Fibroblast of villous mesenchyme (primary cell): ENCODE measurements at regions not wholly inside any gene's neighbourhood (a gene's known extent, or its start where the extent isn't known, plus 50 kb on each side); places are given as distances from the start of the nearest gene placed in this dataset.

Experiments
- DNase-seq: peaks from one replicate; pipeline ENCODE4 v3.0.0-alpha.2; 2010; ENCODE audit warnings: low read depth
- H3K4me3 ChIP-seq: 2 replicates; pipeline ENCODE4 v1.5.1; 2011; ENCODE audit warnings: low read depth, mild to moderate bottlenecking, low read length
- CTCF ChIP-seq: IDR thresholded peaks from 2 replicates; pipeline ENCODE4 v1.5.1; 2012; ENCODE audit warnings: low read depth, mild to moderate bottlenecking, low read length; ENCODE audit not compliant: insufficient read depth

- no peak for TF ChIP-seq CTCF
- H3K4me3 ChIP-seq, result no peak overlapping the region
- DNase-seq, result peak; percentile 57
These were observed 119.2 kb upstream of the DAAM1 start for GRCh38 chr14:59069163-59069854.

DNA sequence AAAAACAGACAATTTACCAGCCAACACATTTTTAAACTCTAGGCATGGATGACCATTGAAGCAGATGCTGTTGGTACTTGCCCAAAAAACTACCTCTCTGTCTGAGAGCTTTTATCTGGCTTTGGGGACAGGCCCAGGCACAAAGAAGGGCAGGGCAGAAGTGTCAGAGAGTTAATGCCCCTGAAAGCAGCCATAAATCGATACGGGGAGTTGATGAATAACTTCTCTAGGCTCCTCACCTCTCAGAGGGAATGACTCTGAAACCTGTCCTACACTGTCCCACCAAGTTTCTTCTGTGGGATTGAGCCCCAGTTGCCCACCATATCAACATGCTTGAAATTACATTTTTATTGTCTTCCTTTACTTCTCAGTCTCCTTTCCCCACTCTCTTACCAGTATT is 113.0 kb upstream of the DAAM1 start:
- H3K4me3 ChIP-seq, result no peak overlapping the region
- no peak for TF ChIP-seq CTCF
- no peak for DNase-seq

- no peak overlapping the region for H3K4me3 ChIP-seq
- no peak for TF ChIP-seq CTCF
- DNase-seq, result no peak
These were observed 106.7 kb upstream of the DAAM1 start for GRCh38 chr14:59081720-59082119.

DNA sequence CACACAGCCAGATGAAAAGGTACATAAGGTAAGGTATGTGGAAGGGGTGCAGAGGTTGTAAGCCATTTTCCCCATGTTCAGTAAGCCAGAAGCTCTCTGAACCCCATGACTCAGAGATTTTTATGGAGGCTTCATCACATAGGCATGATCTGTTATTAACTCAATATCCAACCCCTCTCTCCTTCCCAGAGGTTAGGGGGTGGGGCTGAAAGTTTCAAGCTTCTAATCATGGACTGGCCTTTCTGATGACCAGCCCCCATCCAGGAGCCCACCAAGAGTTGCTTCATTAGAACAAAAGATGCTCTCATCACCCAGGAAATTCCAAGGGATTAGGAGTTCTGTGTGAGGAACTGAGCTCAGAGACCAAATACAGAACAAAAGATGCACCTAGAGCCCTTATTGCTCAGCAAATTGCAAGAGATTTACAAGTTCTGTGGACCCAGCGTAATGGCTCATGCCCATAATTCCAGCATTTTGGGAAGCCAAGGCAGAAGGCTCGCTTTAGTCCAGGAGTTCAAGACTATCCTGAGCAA is 103.2 kb upstream of the DAAM1 start:
- no peak overlapping the region for H3K4me3 ChIP-seq
- no peak for DNase-seq
- TF ChIP-seq CTCF, result no peak

GRCh38 chr14:59086241-59086882 is 102.1 kb upstream of the DAAM1 start:
- peak; percentile 48 for DNase-seq
- no peak for TF ChIP-seq CTCF
- H3K4me3 ChIP-seq, result no peak overlapping the region

DNA sequence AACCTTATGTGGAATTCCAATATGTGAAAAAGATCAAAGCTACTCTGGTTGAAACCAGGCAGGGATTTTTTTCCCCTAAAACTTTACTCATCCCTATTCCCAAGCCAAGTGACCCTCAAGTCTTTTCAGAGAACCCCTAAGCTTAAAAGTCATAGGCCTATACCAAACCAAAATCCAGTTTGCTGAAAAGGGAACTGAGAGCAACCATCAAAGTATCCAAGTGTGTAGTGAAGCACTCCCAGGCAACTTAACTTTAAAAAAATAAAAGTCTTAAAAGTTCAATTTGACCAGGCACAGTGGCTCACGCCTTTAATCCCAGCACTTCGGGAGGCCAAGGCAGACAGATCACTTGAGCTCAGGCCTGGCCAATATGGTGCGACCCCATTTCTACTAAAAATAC is 101.2 kb upstream of the DAAM1 start:
- H3K4me3 ChIP-seq, result no peak overlapping the region
- no peak for TF ChIP-seq CTCF
- DNase-seq, result no peak
